ENCODE measurements at regions not wholly inside any gene's neighbourhood (a gene's known extent, or its start where the extent isn't known, plus 50 kb on each side); places are given as distances from the start of the nearest gene placed in this dataset.
A peak's percentile ranks its signal among the peaks of the same experiment; 100 is the strongest.

DNA sequence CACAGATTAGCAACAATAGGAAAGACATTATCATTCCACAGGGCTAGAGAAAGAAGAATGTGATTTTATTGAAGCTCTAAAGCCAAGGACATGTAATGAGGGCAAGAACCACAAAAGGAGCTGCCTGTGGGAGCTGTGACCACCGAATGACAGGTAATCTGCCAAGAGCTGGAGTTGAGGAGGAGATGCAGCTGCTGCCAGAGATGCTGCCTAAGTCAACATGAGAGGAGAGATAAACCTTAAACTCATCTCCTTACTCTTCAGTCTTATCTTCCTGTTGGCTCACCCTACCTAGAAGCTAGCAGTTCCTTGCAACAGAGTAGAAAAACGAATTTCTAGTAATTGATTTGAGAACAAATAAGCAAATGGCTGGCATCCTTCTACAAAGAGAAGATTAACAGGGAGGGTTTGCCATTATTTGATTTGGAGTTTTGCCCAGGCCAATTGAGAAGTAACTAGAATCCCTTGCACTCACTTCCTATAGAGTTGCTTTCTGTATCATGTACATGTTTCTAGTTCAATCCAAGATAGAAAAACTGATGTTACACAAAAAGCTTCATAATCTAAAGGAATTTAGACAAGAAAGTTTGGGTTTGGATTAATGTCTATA lies 539.2 kb downstream of the TLE1 start:
- Histone ChIP-seq H3K4me1 (ENCODE audit: control insufficient read depth, extremely low read depth, insufficient read depth, low read length) (no peaks in the 10 kb centered on the region), H2AFZ (ENCODE audit: low read depth, low read length) (no peak overlapping the region), H3K9me1 (replicated peaks; ENCODE audit: control insufficient read depth, extremely low read depth, insufficient read depth, low read length) (no peaks in the 10 kb centered on the region), H3K27me3 (ENCODE audit: control insufficient read depth in 2 of 2, insufficient read depth in 2 of 2, low read length in 2 of 2) (no peaks in the 10 kb centered on the region), H3K36me3 (ENCODE audit: control insufficient read depth in 2 of 2, extremely low read depth in 1 of 2, insufficient read depth in 2 of 2, low read length in 2 of 2) (no peaks in the 10 kb centered on the region), H3K4me3 (replicated peaks in 1 of 3; ENCODE audit: insufficient read depth in 1 of 3, low read depth in 1 of 3, low read length in 3 of 3) (no peak overlapping the region), H3K27ac (ENCODE audit: insufficient read depth, low read depth, low read length) (no peak overlapping the region), H3K79me2 (ENCODE audit: control insufficient read depth, insufficient read depth, low read length) (no peaks in the 10 kb centered on the region), H3K9ac (replicated peaks; ENCODE audit: extremely low read depth, insufficient read depth, low read length) (no peak overlapping the region), H3K4me2 (ENCODE audit: insufficient read depth, low read length) (no peak overlapping the region), H4K20me1 (replicated peaks; ENCODE audit: control insufficient read depth, extremely low read depth, insufficient read depth, low read length) (no peaks in the 10 kb centered on the region), H3K9me3 (replicated peaks; ENCODE audit: control insufficient read depth, insufficient read depth, low read length) (no peaks in the 10 kb centered on the region)
- DNase-seq (ENCODE audit: low read depth, low spot score) = no peak
- dilution Hi-C loops (cut with MboI; ENCODE audit: extremely low pct_ligation_motif_present, low sequenced_read_pairs) (no loop called here), intact Hi-C loops (cut with micrococcal nuclease) (no loop called here)
- ChIA-PET POLR2A (no interaction called here), CTCF (no interaction called here)
- no TSS peak for BruUV-seq (replicated peaks)
- TF ChIP-seq MYC (IDR thresholded peaks at IDR 0.05; ENCODE audit: low read depth, low read length) (no peak), POLR2A (IDR thresholded peaks at IDR 0.05; ENCODE audit: low read depth, low read length) (no peak), GATA2 (IDR thresholded peaks at IDR 0.05; ENCODE audit: insufficient read depth, insufficient read length, low read depth, low read length) (no peak), EZH2 (IDR thresholded peaks at IDR 0.05; ENCODE audit: borderline replicate concordance, low read depth, low read length, severe bottlenecking) (no peak)
- TF ChIP-seq, protein P1, sequence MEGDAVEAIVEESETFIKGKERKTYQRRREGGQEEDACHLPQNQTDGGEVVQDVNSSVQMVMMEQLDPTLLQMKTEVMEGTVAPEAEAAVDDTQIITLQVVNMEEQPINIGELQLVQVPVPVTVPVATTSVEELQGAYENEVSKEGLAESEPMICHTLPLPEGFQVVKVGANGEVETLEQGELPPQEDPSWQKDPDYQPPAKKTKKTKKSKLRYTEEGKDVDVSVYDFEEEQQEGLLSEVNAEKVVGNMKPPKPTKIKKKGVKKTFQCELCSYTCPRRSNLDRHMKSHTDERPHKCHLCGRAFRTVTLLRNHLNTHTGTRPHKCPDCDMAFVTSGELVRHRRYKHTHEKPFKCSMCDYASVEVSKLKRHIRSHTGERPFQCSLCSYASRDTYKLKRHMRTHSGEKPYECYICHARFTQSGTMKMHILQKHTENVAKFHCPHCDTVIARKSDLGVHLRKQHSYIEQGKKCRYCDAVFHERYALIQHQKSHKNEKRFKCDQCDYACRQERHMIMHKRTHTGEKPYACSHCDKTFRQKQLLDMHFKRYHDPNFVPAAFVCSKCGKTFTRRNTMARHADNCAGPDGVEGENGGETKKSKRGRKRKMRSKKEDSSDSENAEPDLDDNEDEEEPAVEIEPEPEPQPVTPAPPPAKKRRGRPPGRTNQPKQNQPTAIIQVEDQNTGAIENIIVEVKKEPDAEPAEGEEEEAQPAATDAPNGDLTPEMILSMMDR (IDR thresholded peaks at IDR 0.05; ENCODE audit: extremely low read depth in 1 of 2, insufficient read depth in 1 of 2, low read depth in 1 of 2, low read length in 2 of 2) = no peak
- no peak for FAIRE-seq

DNA sequence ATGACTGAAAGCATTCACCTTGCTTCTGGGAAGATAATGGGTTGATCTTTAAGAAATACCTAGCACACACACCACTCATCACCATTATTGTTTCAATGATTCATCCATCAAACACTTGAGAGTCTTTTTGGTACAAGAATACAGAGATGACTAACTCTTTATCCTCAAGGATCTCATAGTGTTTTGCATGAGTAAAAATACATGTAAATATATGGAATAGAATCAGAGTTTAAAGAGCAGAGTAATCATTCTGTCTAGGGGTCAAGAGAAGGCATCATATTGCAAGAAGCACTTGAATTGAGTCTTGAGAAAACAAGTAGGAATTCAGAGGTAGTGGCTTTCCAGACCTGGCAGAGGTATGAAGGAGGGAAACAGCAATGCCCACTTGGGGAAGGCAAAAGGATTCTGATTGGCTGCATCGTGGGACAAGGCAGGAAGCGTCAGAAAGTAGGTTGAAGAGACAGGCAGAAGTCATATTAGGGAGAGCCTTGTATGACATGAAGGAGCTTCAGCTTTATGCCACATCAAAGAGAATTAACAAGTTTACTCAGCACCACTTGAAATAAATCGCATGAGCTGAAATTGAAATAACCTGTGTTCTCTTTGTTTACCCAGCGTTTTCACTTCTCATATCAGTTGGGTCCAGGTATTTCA lies 542.5 kb downstream of the TLE1 start:
- H3K4me1 ChIP-seq (ENCODE audit: control insufficient read depth, extremely low read depth, insufficient read depth, low read length) = no peaks in the 10 kb centered on the region
- TF ChIP-seq, protein P2, sequence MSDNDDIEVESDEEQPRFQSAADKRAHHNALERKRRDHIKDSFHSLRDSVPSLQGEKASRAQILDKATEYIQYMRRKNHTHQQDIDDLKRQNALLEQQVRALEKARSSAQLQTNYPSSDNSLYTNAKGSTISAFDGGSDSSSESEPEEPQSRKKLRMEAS (IDR thresholded peaks at IDR 0.05; ENCODE audit: insufficient read depth, insufficient read length) = no peak
- no peak for TF ChIP-seq POLR2AphosphoS5 (IDR thresholded peaks at IDR 0.05; ENCODE audit: insufficient read depth, low read depth, low read length)
- no peak for TF ChIP-seq GATA2 (IDR thresholded peaks at IDR 0.05; ENCODE audit: insufficient read depth, insufficient read length, low read depth, low read length)
- no peak for TF ChIP-seq POLR2A (IDR thresholded peaks at IDR 0.05; ENCODE audit: low read depth, low read length)
- H2AFZ ChIP-seq (ENCODE audit: low read depth, low read length) = no peak overlapping the region
- H3K27me3 ChIP-seq (ENCODE audit: control insufficient read depth in 2 of 2, insufficient read depth in 2 of 2, low read length in 2 of 2) = no peaks in the 10 kb centered on the region
- FAIRE-seq (peak; percentile 8), DNase-seq (ENCODE audit: low read depth, low spot score) (no peak)
- no peak overlapping the region for H3K4me3 ChIP-seq (replicated peaks in 1 of 3; ENCODE audit: insufficient read depth in 1 of 3, low read depth in 1 of 3, low read length in 3 of 3)
- CTCF ChIA-PET = no interaction called here
- dilution Hi-C loops (cut with MboI; ENCODE audit: extremely low pct_ligation_motif_present, low sequenced_read_pairs) = no loop called here
- H3K36me3 ChIP-seq (ENCODE audit: control insufficient read depth in 2 of 2, extremely low read depth in 1 of 2, insufficient read depth in 2 of 2, low read length in 2 of 2) = no peaks in the 10 kb centered on the region
- no TSS peak for BruUV-seq (replicated peaks)
- no peak overlapping the region for H3K27ac ChIP-seq (ENCODE audit: insufficient read depth, low read depth, low read length)
- POLR2A ChIA-PET = no interaction called here
- no peaks in the 10 kb centered on the region for H3K79me2 ChIP-seq (ENCODE audit: control insufficient read depth, insufficient read depth, low read length)
- intact Hi-C loops (cut with micrococcal nuclease) = no loop called here
- no peak overlapping the region for H3K9ac ChIP-seq (replicated peaks; ENCODE audit: extremely low read depth, insufficient read depth, low read length)
- H4K20me1 ChIP-seq (replicated peaks; ENCODE audit: control insufficient read depth, extremely low read depth, insufficient read depth, low read length) = no peaks in the 10 kb centered on the region
- no peaks in the 10 kb centered on the region for H3K9me1 ChIP-seq (replicated peaks; ENCODE audit: control insufficient read depth, extremely low read depth, insufficient read depth, low read length)
- H3K4me2 ChIP-seq (ENCODE audit: insufficient read depth, low read length) = no peak overlapping the region
- no peaks in the 10 kb centered on the region for H3K9me3 ChIP-seq (replicated peaks; ENCODE audit: control insufficient read depth, insufficient read depth, low read length)
